SK-N-SH treated with all-trans-retinoic acid at 6 μM for 48 hours (cell line): ENCODE measurements at regions not wholly inside any gene's neighbourhood (a gene's known extent, or its start where the extent isn't known, plus 50 kb on each side); places are given as distances from the start of the nearest gene placed in this dataset.

Experiments used
- SNAI2 ChIP-seq: fragments of 250-450 bp; sonication (Bioruptor Pico); IDR thresholded peaks from 2 replicates; pipeline ENCODE4 v1.5.0; 2020; ENCODE audit warnings: mild to moderate bottlenecking, moderate library complexity
- ZFP3 ChIP-seq: fragments of 250-450 bp; sonication (Bioruptor Pico); IDR thresholded peaks from 2 replicates; pipeline ENCODE4 v1.5.0; 2020; ENCODE audit warnings: mild to moderate bottlenecking, moderate library complexity
- ZNF70 ChIP-seq: fragments of 450-650 bp; formaldehyde crosslinking; IDR thresholded peaks from 2 replicates; pipeline ENCODE4 v1.5.0; 2020; ENCODE audit warnings: mild to moderate bottlenecking, moderate library complexity
- TF ChIP-seq, protein P1 (sequence below): fragments of 250-450 bp; sonication (Bioruptor Pico); IDR thresholded peaks from 2 replicates; pipeline ENCODE4 v1.8.0; 2020; ENCODE audit warnings: mild to moderate bottlenecking, moderate library complexity, borderline replicate concordance
- TF ChIP-seq, protein P2 (sequence below): fragments of 250-450 bp; sonication (Bioruptor Pico); IDR thresholded peaks from 2 replicates; pipeline ENCODE4 v1.5.1; 2021; ENCODE audit warnings: mild to moderate bottlenecking, moderate library complexity
- TF ChIP-seq, protein P3 (sequence below): fragments of 250-450 bp; sonication (Bioruptor Pico); IDR thresholded peaks from 2 replicates; pipeline ENCODE4 v1.5.0; 2020; ENCODE audit warnings: mild to moderate bottlenecking, moderate library complexity

DNA sequence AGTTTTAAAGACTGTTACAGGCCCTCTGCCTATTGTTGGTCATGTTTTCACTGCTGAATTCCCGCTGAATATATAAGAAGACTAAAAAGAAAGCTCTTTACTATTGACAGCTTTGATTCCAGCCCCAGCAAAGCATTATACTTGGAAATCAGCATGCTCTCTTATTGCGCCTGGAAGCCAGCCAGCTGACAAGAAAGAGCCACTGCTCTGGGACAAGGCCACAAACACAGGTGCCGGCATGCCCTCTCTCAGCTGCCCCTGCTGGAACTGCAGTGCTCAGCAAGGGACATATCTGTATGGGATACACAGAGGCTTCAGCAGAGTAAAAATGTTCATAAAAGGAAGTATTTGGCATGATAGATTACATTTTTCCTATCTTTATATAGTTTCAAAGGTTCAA lies 523.9 kb downstream of the ADRA2A start:
- TF ChIP-seq, protein P1, sequence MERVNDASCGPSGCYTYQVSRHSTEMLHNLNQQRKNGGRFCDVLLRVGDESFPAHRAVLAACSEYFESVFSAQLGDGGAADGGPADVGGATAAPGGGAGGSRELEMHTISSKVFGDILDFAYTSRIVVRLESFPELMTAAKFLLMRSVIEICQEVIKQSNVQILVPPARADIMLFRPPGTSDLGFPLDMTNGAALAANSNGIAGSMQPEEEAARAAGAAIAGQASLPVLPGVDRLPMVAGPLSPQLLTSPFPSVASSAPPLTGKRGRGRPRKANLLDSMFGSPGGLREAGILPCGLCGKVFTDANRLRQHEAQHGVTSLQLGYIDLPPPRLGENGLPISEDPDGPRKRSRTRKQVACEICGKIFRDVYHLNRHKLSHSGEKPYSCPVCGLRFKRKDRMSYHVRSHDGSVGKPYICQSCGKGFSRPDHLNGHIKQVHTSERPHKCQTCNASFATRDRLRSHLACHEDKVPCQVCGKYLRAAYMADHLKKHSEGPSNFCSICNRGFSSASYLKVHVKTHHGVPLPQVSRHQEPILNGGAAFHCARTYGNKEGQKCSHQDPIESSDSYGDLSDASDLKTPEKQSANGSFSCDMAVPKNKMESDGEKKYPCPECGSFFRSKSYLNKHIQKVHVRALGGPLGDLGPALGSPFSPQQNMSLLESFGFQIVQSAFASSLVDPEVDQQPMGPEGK (CRISPR knock-in tag), result no peak
- TF ChIP-seq ZFP3 (CRISPR knock-in tag), result no peak
- TF ChIP-seq, protein P2, sequence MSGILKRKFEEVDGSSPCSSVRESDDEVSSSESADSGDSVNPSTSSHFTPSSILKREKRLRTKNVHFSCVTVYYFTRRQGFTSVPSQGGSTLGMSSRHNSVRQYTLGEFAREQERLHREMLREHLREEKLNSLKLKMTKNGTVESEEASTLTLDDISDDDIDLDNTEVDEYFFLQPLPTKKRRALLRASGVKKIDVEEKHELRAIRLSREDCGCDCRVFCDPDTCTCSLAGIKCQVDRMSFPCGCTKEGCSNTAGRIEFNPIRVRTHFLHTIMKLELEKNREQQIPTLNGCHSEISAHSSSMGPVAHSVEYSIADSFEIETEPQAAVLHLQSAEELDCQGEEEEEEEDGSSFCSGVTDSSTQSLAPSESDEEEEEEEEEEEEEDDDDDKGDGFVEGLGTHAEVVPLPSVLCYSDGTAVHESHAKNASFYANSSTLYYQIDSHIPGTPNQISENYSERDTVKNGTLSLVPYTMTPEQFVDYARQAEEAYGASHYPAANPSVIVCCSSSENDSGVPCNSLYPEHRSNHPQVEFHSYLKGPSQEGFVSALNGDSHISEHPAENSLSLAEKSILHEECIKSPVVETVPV (CRISPR knock-in tag), result no peak
- TF ChIP-seq SNAI2 (CRISPR knock-in tag), result no peak
- TF ChIP-seq, protein P3, sequence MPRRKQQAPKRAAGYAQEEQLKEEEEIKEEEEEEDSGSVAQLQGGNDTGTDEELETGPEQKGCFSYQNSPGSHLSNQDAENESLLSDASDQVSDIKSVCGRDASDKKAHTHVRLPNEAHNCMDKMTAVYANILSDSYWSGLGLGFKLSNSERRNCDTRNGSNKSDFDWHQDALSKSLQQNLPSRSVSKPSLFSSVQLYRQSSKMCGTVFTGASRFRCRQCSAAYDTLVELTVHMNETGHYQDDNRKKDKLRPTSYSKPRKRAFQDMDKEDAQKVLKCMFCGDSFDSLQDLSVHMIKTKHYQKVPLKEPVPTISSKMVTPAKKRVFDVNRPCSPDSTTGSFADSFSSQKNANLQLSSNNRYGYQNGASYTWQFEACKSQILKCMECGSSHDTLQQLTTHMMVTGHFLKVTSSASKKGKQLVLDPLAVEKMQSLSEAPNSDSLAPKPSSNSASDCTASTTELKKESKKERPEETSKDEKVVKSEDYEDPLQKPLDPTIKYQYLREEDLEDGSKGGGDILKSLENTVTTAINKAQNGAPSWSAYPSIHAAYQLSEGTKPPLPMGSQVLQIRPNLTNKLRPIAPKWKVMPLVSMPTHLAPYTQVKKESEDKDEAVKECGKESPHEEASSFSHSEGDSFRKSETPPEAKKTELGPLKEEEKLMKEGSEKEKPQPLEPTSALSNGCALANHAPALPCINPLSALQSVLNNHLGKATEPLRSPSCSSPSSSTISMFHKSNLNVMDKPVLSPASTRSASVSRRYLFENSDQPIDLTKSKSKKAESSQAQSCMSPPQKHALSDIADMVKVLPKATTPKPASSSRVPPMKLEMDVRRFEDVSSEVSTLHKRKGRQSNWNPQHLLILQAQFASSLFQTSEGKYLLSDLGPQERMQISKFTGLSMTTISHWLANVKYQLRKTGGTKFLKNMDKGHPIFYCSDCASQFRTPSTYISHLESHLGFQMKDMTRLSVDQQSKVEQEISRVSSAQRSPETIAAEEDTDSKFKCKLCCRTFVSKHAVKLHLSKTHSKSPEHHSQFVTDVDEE (CRISPR knock-in tag), result no peak
- TF ChIP-seq ZNF70 (CRISPR knock-in tag), result no peak
